DMS79 (cell line): ENCODE measurements at regions not wholly inside any gene's neighbourhood (a gene's known extent, or its start where the extent isn't known, plus 50 kb on each side); places are given as distances from the start of the nearest gene placed in this dataset.
A peak's percentile ranks its signal among the peaks of the same experiment; 100 is the strongest.
"Not testable (repeated sequence)": the region's sequence is repeated elsewhere in the genome, so short reads cannot be mapped to it uniquely, and the experiment has no call there.

Experiments used
- DNase-seq: peaks from one replicate; lab custom pipeline; 2025; lab: John Stamatoyannopoulos, UW

DNA sequence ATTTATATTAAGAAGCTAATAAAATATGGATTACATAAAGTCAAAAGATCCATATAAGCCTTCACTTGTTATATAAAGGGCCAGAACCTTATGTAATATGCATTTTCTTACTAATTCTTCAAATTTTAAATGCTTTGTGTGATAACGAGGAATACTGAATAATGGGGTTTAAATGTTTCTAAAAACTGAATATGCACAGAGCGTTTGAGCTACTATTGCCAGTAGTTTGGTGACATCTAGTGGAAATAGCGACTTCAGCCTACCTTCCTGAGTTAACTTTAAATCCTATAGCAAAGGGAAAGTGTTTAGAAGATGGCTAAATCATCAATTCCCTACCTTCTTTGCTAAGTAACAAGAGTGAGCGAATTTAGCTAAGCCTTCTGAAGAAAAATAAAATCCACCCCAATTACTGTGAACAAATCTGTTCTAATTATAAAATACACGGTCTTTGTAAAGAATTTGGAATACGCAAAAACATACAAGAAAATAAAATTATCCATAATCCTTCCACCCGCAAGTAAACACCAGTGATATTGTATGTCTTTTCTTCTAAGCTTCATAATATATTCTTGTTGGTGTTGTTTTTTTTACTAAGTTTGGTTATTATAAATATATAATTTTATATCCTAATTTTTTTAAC lies 115.5 kb upstream of the G2E3 start:
- no peak for DNase-seq

DNA sequence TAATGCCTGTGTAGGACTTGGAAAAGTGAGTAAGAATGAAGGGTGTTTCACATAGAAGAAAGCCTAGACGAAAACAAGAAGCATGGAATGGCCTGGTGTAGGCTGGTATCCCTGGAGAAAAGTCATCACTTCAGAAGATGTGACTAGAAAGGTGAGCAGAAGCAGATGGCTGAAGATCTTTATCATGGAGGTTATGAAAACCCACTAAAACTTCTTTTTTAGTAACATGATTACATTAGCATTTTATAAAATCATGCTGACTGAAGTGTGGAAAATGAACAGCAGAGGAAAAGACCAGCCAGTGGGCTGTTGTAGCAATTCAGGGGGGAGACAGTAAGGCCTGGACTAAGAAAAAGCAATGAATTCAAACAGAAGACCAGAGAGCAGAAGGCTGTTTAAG lies 114.5 kb upstream of the G2E3 start:
- DNase-seq = no peak

DNA sequence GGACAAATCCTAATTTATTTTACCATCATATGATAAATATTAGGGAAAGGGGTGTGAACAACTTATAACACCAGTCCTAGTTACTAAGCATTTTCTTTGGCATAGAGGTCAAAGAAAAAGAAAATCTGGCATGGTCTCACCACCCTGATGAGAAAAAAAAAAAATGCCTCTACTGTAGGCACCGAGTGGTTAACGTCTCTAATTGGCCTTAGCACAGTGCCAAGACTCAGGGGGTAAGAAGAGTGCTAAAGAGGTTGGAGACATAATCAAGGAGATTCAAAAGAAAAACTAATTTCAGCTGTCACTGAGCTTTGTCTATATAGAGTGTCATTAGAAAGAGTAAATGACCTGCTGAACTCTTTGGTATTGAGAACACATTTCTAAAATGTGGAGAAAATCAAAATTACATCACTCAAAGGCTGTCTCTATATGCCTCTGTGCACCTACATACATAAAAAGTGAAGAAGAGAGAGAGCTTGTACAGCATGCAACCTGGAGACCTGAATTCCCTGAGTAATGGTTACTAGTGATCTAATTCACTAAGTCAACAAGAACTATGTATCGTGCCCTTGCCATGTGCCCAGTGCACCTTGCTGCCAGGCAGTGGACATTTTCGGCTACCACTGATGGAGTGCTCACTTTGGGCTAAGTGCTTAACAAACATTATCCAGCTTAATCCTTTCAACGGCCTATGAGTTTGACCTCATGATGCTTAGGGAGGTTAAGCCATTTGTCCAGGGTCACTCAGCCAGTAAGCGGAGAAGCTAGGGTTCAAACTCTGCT lies 113.8 kb upstream of the G2E3 start:
- DNase-seq = no peak

DNA sequence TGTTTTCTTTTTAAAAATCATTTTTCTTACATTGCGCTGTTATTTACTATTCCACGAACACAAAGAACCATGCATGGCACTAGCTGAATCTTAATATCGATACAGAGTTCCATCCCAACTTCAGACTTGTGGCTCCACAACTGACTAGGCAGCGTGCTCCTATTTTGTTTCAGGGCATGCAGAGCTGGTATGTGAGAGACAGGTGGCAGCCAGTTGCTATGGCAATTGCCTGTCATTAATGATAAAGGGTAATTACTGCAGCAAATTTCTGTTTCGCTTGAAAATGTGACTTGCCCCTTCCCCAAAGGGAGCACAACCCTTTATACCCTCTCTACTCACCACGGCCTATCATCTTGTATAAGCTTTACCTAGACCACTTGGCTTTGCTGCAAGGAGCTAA lies 113.1 kb upstream of the G2E3 start:
- DNase-seq = no peak

DNA sequence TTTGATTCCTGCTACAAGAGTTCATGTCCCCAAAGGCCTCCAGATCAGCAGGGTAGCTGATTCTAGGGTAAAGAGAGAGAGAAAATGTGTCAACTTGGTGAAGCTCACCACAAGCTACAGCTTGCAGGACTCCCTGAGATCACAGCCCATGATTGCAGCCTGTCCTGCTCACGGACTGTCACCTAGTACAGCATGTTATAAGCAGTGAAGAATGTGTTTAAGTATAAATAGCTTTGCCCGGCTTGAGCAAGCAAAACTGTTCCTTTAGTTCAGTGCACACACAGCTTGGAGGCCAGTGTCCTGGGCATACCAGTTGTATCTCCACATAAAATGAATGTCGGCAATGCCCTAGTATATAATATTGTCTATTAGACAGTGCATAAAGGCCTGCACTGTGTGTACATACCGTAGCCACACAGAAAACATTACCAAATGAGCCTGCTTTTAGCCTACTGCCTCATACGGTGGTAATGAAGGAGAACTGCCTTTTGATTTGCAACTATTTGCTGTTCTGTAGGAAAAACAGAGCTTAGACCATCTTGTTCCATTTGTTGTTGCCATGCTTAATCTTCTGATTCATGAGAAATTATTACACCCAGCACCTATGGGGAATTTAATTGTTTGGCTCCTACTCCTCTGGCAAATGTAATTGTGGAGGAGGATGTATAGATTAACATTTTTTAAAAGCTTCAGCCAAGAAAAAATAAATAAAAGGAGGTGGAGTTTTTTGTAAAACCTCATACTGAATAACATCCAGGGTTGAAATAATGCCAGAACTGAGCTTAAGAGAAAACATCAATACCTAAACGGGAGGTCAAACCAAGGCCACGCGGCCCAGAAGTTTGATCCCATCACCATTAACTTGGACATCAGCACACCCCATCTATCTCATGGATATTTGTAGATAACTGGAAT lies 108.1 kb upstream of the G2E3 start:
- no peak for DNase-seq

DNA sequence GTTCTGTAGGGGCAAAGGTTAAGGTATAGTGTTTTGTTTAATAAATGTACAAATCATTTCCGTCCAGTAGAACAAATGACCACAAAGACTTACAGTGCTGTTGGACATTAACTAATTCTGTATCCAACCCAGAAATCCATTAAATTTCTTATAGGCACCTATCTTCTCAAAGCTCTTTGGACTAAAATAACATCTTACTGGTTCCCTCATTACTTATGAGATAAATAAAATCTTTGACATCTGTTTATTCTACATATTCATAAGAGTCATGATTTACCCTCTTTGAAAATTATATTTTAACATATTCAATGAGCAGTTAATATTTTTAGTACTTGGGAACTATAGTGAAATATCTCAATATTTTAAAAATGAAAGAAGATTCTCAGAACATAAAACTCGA lies 102.7 kb upstream of the G2E3 start:
- no peak for DNase-seq

DNA sequence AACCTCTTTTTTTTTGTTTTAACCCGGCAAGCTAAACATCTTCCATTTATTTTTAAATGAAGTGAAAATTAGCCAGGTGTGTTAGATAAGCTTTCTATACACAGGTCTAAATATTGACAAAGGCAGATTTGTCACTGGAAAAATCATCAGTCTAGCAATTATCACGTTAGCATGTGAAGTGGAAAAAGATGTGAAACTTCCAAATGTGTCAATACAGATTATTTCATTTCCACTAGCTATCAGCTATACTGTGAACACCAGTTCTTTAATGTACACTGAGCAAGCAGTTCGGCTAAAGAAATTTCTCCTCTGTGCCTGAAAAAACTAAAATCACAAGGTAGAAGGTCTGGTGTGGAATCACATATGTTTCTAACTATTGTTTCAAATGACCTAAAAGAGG lies 96.6 kb upstream of the G2E3 start:
- DNase-seq = no peak

DNA sequence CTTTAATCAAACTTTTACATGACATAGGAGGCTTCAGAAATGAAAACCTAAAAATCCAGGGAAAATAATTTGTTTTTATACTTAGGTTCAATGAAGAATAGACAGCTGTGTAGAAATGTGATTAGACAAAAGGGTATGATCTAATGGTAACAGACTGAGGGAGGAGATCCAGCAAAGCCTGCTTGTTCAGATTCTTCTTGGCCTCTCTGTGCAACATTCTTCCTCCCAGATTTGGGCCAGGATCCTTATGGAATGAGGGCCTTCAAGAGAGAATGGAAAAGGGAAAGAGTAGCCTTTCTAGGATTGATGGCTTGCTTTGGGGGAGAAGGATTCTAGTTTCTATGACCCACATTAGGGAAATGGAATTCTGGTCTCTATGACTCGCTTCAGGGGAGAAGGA lies 94.5 kb upstream of the G2E3 start:
- DNase-seq = no peak

DNA sequence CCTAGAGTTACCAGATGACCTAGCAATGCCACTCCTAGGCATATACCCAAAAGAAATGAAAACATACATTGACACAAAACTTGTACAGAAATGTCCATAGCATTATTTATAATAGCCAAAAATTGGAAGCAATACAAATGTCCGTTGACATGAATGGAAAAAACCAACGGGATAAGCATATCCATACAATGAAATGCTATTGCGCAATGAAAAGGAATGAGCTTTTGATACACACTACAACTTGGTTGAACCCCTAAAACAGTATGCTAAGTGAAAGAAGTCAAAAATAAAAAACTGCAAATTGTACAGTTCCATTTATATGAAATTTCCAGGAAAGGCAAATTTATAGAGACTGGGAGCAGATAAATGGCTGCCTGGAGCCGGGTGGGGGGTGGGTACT lies 90.6 kb upstream of the G2E3 start:
- no peak for DNase-seq

DNA sequence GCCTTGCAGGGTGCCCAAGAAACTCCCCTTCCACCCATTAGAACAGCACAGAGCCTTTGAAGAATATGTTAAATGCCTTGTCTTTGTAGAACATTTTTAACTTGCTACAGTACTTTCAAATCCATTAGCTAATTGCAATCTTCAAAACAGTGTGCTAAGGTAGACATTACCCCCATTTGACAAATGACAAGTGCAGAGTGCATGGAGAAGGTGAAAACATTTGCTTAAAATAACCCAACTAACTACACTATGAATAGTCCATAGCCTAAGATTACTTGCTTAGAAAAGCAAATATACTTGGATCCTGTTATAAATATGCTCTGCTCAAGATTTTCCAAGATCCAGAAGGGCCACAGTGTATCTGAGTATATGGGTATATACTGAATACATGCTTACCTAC lies 87.0 kb upstream of the G2E3 start:
- DNase-seq = no peak

DNA sequence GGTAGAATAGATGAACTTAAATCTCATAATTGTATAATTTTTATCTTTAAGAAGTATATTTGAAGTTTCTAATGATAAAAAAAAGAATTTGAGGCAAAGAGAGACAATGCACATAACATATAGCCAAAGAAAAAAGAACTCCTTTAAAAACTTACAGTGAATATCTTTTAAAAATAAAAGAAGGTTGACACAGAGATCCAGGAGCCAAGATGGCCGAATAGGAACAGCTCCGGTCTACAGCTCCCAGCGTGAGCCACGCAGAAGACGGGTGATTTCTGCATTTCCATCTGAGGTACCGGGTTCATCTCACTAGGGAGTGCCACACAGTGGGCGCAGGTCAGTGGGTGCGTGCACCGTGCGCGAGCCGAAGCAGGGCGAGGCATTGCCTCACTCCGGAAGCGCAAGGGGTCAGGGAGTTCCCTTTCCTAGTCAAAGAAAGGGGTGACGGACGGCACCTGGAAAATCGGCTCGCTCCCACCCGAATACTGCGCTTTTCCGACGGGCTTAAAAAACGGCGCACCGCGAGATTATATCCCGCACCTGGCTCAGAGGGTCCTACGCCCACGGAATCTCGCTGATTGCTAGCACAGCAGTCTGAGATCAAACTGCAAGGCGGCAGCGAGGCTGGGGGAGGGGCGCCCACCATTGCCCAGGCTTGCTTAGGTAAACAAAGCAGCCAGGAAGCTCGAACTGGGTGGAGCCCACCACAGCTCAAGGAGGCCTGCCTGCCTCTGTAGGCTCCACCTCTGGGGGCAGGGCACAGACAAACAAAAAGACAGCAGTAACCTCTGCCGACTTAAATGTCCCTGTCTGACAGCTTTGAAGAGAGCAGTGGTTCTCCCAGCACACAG lies 84.9 kb upstream of the G2E3 start:
- not testable (repeated sequence) for DNase-seq

DNA sequence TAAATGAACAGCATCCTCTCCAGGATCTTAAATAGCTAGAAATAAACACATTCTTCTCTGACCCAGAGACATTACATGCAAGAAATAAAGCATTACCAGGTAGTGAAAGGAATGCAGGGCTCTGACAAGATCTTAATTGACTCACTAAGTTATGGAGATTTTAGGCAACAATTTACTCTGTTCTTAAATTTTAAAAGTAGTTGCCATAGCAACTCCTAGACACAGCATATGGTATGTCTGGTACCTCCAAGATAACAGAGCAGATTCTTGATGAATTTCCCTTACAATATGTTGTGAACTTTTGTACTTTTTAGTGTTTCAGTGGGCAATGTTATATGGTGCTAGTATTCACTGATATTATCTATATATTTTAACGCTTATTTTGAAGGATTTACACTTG lies 76.7 kb upstream of the G2E3 start:
- DNase-seq = no peak

DNA sequence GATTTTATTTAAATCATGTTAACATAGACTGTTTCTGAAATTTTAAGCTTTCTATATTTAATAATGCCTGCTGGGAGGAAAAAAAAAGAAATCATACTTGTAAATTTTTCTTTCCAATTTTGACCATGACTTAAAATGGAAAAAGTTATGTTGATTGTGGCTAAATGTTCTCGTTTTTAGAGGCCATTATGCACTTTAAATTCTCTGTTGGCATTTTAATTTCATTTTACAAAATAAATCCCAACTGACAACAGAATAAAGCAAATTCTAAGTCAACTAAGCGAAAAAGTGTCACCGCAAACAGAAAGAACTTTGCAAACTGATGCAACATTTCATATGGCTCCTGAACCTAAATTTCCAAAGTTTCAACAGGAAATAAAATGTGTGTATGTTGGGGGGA lies 74.8 kb upstream of the G2E3 start:
- no peak for DNase-seq

DNA sequence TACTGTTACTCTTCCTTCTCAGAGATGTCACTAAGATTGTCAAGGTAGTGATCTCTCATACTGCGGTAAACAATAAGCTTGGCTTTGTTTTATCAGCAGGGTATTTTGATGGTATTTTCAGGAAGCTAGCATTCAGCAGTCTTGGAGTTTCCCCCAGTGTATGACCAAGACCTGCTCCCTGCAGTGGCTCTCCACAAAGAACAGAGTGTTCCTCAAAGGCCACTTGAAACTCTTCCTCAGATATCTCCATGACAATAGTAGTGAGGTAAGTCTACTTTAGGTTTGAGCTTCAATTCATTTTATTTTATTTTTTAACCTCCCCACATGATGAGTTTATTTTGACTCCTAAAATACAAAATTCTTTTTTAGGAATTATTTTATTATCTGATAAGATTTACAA lies 74.0 kb upstream of the G2E3 start:
- no peak for DNase-seq

DNA sequence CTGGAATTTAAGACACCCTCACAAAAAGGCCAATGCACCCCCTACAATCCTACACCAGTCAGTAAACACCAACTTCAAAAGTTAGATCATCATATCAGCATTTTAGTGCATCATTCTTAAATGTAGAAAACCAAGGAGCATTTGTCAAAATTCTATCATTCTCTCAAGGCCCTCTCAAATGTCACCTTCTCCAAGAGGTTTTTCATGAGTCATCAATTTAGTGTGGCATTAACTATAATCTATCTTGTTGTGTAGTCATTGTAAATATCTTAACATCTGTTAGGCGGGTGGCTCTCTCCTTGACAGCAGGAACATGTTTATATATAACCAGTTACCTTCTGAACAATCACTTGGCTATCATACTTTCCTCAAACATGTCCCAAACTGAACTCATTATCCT lies 62.1 kb upstream of the G2E3 start:
- no peak for DNase-seq

DNA sequence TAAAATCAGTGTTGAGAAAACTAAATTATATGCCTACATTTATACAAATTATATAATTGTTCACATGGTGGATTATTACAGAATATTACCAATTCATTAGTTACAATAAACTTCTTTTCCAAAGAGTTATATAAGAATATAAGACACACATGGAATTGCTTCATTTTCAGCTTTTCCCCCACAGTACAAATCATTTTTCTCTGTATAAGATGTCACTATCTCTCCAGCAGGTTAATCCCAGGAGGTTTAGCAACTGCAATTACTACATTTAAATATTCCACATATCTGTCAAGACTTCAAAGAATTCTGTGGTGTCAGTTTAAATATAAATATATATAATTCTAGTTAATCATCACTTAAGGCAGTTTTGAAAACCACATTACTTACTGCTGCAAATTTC lies 59.6 kb upstream of the G2E3 start:
- DNase-seq = no peak

DNA sequence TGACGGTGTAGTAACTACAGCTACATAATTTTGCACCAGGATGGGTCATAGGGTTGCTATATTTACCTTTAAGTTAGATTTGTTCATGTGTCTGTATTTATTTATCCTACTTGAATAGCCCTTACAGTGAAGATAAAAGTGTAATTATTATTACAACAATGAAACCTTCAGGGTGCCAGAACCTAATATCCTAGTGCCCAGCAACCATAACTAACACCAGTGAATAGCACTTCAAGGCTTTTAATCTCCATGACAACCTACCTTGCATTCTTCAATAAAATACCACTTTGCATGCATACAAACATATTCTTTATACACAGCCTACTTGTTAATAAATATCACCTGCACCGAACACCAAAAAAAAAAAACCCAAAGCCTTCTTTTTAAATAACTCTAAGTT lies 58.7 kb upstream of the G2E3 start:
- DNase-seq = peak; percentile 96

DNA sequence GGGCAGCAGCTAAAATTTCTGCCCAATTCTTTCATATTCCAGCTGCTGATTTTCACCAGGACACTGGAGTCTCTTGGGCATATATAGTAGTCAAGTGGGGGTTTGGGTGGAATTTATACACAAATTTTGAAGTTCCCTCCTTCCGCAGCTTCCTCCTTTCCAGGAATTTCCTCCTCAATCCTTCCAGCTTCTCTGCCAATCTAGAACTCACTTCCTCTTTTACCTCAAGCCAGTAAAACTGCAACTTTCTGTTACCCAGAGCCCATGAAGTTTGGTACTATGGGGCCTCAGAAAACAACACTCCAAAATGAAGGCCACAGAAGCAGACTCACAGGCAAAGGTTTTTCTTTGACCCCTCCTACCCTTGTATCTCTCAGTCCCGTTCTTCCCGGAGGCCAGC lies 51.7 kb upstream of the G2E3 start:
- no peak for DNase-seq
